ENCODE measurements at regions not wholly inside any gene's neighbourhood (a gene's known extent, or its start where the extent isn't known, plus 50 kb on each side); places are given as distances from the start of the nearest gene placed in this dataset.
"Not testable (repeated sequence)": the region's sequence is repeated elsewhere in the genome, so short reads cannot be mapped to it uniquely, and the experiment has no call there.

DNA sequence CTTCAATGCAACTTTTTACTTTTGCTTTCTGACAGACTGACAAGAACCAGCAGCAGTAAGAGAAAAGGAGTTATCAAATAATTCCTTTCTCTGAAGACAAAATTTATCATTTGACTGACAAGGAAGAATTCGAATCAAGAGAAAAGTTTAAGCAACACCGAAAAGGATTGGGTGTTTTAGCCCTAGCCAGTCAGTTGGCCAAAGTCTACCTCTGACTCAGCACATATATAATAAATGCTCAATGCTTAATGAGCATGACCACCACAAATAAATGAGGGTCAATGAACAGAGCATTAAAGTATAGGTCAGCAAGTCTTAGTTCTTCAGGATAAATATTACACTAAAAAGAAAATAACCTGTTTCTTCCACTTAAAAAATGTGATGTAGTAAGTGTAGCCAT, 1603.5 kb upstream of the C9orf72 start:
- TF ChIP-seq, protein P1, sequence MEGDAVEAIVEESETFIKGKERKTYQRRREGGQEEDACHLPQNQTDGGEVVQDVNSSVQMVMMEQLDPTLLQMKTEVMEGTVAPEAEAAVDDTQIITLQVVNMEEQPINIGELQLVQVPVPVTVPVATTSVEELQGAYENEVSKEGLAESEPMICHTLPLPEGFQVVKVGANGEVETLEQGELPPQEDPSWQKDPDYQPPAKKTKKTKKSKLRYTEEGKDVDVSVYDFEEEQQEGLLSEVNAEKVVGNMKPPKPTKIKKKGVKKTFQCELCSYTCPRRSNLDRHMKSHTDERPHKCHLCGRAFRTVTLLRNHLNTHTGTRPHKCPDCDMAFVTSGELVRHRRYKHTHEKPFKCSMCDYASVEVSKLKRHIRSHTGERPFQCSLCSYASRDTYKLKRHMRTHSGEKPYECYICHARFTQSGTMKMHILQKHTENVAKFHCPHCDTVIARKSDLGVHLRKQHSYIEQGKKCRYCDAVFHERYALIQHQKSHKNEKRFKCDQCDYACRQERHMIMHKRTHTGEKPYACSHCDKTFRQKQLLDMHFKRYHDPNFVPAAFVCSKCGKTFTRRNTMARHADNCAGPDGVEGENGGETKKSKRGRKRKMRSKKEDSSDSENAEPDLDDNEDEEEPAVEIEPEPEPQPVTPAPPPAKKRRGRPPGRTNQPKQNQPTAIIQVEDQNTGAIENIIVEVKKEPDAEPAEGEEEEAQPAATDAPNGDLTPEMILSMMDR (IDR thresholded peaks at IDR 0.05; ENCODE audit: low read depth, low read length), result no peak
- no peak overlapping the region for H3K4me3 ChIP-seq (ENCODE audit: low read depth, low read length)

DNA sequence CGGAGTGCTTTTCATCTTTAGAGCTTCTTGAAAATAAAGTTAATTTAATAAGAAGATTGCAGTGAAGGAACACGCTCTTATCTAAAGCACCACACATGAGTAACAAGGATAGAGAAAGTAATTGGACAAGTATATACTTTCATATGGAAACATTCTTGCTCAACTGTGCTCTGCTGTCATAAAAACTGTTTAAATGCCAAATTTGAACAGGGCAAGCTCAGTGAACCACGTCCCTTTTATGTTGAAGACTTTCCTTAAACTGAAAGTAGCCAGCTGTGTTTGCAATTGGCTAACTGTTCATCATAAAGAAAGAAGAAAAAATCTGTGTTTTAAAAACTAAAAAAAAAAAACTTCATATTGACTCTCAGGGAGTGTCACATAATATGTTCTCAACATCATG, 1610.7 kb upstream of the C9orf72 start:
- TF ChIP-seq, protein P1 (IDR thresholded peaks at IDR 0.05; ENCODE audit: low read depth, low read length), result no peak
- H3K4me3 ChIP-seq (ENCODE audit: low read depth, low read length), result no peak overlapping the region

- H3K4me3 ChIP-seq (ENCODE audit: low read depth, low read length), result not testable (repeated sequence)
Observed at GRCh38 chr9:29188771-29189170, 1615.5 kb upstream of the C9orf72 start.

DNA sequence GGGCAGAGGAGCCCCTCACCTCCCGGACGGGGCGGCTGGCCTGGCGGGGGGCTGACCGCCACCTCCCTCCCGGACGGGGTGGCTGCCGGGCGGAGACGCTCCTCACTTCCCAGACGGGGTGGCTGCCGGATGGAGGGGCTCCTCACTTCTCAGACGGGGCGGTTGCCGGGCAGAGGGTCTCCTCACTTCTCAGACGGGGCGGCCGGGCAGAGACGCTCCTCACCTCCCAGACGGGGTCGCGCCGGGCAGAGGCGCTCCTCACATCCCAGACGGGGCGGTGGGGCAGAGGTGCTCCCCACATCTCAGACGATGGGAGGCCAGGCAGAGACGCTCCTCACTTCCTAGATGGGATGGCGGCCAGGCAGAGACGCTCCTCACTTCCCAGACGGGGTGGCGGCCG, 1615.9 kb upstream of the C9orf72 start:
- not testable (repeated sequence) for H3K4me3 ChIP-seq (ENCODE audit: low read depth, low read length)

DNA sequence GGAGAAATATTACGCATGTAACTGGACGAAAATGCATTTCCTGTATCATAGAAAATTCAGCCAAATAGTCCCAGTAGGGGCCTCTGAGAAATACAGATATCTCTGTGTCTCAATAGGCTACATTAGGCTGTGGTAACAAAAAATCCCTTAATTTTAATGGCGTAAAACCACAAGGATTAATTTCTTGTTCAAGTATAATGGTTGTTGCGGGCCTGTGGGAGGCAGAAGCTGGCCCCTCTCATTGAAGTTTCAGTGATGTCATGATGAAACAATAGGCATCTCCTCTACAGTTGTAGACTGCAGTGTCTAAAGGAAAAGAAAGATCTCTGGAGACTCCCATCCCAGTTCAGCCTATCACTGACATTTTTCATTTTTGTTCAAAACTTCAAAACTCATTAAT, 1625.6 kb upstream of the C9orf72 start:
- TF ChIP-seq, protein P1 (IDR thresholded peaks at IDR 0.05; ENCODE audit: low read depth, low read length), result no peak
- no peak overlapping the region for H3K4me3 ChIP-seq (ENCODE audit: low read depth, low read length)

DNA sequence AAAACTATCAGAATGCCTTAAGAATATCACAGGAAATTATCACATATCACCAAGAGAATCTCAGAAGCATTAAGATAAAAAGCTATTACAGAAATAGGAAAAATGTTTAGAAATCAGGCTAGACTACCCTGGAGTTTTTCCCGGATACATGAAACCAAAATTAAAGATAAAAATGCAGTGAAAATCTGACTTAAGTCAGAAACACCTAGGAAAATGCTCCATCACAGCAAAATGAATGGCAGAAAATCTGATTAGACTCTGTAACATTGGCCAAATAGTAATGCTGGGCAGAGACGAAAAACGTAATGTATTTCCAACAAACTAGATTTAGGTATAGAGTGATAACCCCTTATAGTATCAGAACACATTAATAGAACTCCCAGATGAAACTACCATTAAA, 1626.7 kb upstream of the C9orf72 start:
- TF ChIP-seq, protein P1 (IDR thresholded peaks at IDR 0.05; ENCODE audit: low read depth, low read length), result no peak
- H3K4me3 ChIP-seq (ENCODE audit: low read depth, low read length), result no peak overlapping the region

DNA sequence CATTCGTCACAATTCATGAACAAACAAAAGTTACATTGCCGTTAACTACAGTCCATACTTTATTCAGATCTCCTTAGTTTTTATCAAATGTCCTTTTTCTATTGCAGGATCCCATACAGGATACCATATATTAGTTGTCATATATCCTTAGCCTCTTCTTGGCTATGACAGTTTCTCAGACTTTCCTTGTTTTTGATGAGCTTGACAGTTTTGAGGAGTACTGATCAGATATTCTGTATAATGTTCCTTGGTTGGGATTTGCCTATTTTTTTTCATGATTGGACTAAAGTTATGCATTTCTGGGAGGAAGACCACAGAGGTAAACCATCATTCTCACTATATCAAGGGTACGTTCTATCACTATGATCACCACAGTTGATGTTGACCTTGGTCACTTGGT, 1627.4 kb upstream of the C9orf72 start:
- TF ChIP-seq, protein P1 (IDR thresholded peaks at IDR 0.05; ENCODE audit: low read depth, low read length), result no peak
- H3K4me3 ChIP-seq (ENCODE audit: low read depth, low read length), result no peak overlapping the region

DNA sequence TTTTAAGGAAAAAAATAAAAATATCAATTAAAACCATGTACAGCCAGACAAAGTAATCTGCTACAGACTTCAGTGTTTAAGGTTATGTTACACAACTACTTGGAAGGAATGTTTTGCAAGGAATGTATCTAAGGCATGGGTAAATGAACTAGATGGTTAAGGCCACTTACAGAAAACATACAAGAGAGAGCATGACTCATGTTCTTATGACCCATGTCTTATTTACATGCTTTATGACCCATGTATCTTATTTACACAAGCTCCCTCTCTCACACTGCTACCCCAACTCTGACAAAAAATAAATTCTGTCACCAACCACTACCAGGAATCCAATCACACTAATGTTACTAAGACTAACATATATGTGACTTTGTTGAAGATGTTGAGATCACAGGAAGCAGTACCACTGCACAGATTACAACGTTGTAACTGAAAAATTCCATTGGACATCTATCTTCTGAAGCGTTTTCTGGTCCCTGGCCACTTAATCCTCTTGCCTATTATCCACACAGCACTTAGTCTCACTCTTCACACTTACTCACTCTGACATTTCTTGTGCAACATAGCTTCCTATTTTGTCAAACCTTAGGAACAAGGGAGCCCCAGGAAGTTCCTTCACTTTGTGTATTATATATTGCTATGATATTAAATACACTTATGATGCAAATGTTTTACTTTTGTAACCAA, 1630.1 kb upstream of the C9orf72 start:
- TF ChIP-seq, protein P1 (IDR thresholded peaks at IDR 0.05; ENCODE audit: low read depth, low read length), result no peak
- no peak overlapping the region for H3K4me3 ChIP-seq (ENCODE audit: low read depth, low read length)

Measured in WI38 (cell line).